Astrocyte of the spinal cord (primary cell): ENCODE measurements at regions not wholly inside any gene's neighbourhood (a gene's known extent, or its start where the extent isn't known, plus 50 kb on each side); places are given as distances from the start of the nearest gene placed in this dataset.

ENCODE experiments used
- DNase-seq: peaks from one replicate; pipeline ENCODE4 v3.0.0; 2011; ENCODE audit warnings: low read depth, low spot score
- H3K4me3 ChIP-seq: 2 replicates; pipeline ENCODE4 v1.5.1; 2011; ENCODE audit warnings: low read depth, mild to moderate bottlenecking, low read length, moderate library complexity
- in situ Hi-C: cut with HindIII; loops from 2 replicates; pipeline ENCODE4 v1.10.0; 2017; ENCODE audit warnings: low sequenced_read_pairs
- TF ChIP-seq, protein P1 (sequence below): IDR thresholded peaks from 2 replicates; pipeline ENCODE4 v1.5.1; 2012; ENCODE audit warnings: low read depth, mild to moderate bottlenecking, low read length, inconsistent platforms

DNA sequence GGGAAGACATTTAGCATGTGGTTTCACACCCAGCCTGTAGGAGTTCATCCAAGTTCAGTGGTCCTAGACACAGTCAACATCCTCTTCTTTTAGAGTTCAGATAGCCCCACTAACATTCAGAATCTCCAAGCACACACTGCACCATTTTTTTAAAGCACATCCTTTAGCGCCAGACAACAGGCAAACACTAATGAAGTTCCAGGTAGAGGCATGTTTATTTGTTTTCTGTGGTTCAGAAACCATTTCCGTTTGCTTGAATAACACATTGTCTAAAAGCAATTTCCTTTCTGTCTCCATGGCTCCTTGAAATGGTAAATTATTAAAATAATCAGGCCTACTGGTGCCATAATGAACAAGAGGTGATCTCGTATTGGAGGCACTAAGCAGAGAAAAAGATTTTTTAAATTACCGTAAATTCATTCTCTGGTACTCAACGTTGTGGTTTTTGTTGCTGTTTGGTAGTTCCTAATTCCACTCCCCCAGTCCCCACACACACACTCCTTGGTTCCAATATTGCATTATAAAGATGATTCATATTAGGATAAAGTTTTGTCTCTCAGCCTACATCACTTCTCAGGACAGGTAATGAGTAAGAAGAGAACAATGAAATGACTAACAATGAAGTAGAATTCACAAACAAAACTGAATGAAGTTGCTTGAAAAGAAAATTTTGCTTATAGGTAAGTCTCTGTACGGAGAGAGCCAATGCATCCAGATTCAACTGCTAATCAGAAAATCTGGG lies 153.1 kb downstream of the PCSK1 start:
- TF ChIP-seq, protein P1, sequence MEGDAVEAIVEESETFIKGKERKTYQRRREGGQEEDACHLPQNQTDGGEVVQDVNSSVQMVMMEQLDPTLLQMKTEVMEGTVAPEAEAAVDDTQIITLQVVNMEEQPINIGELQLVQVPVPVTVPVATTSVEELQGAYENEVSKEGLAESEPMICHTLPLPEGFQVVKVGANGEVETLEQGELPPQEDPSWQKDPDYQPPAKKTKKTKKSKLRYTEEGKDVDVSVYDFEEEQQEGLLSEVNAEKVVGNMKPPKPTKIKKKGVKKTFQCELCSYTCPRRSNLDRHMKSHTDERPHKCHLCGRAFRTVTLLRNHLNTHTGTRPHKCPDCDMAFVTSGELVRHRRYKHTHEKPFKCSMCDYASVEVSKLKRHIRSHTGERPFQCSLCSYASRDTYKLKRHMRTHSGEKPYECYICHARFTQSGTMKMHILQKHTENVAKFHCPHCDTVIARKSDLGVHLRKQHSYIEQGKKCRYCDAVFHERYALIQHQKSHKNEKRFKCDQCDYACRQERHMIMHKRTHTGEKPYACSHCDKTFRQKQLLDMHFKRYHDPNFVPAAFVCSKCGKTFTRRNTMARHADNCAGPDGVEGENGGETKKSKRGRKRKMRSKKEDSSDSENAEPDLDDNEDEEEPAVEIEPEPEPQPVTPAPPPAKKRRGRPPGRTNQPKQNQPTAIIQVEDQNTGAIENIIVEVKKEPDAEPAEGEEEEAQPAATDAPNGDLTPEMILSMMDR: no peak
- peak; percentile 28 for DNase-seq
- in situ Hi-C loops: no loop called here
- H3K4me3 ChIP-seq: no peak overlapping the region

GRCh38 chr5:96278981-96279380 lies 154.1 kb downstream of the PCSK1 start:
- no peak for DNase-seq
- no peak overlapping the region for H3K4me3 ChIP-seq
- TF ChIP-seq, protein P1: no peak
- in situ Hi-C loops: no loop called here

GRCh38 chr5:96275051-96275450 lies 158.0 kb downstream of the PCSK1 start:
- in situ Hi-C loops: no loop called here
- no peak overlapping the region for H3K4me3 ChIP-seq
- TF ChIP-seq, protein P1: no peak
- no peak for DNase-seq

GRCh38 chr5:96265487-96265886 lies 167.6 kb downstream of the PCSK1 start:
- H3K4me3 ChIP-seq: no peak overlapping the region
- no peak for DNase-seq
- TF ChIP-seq, protein P1: no peak
- in situ Hi-C loops: no loop called here

DNA sequence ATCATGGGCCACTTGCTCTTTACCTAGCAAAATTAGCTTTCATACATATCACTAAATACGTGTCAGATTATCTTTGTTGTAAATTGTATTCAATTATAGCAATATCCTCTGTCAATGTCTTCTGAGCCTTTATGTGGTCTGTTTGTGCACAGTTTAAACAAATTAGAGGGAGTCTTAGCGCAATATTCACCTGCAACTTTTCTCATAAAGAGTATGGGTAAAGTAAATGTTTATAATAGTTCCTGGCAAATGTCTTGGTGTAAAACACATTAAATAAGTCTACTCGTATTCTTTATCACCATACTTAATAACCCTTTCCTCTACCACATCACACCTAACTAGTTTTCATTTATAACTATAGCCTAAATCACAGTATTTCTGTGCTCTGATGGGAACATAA lies 169.0 kb downstream of the PCSK1 start:
- in situ Hi-C loops: no loop called here
- no peak overlapping the region for H3K4me3 ChIP-seq
- TF ChIP-seq, protein P1: no peak
- no peak for DNase-seq

DNA sequence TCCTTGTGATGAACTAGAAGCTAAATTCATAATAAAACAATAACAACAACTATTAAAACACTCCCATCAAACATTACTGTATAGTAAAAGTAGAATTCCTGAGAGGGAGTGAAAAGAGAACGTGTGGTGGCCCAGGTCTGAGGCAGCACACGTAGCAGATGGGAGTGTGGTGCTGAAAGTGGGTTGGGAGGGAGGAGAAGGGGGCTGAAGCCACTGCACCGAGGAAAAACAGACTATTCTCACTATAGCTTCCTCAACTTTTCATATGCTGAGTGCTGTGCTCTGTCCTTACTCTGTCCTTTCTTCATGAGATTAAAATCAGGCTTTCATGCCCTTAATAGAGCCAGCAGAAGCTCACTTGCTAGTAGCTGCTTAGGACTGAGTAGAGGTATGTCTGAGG lies 170.9 kb downstream of the PCSK1 start:
- H3K4me3 ChIP-seq: no peak overlapping the region
- TF ChIP-seq, protein P1: no peak
- in situ Hi-C loops: no loop called here
- no peak for DNase-seq

- H3K4me3 ChIP-seq: no peak overlapping the region
- no peak for DNase-seq
- in situ Hi-C loops: no loop called here
- TF ChIP-seq, protein P1: no peak
These were observed 173.0 kb downstream of the PCSK1 start for GRCh38 chr5:96260009-96260408.
